OCI-LY1 (cell line): ENCODE measurements at regions not wholly inside any gene's neighbourhood (a gene's known extent, or its start where the extent isn't known, plus 50 kb on each side); places are given as distances from the start of the nearest gene placed in this dataset.

Experiments
- H2AFZ ChIP-seq: fragments of 200-600 bp; sonication (generic), shearing (Covaris generic); 2 replicates; pipeline ENCODE4 v1.6.0; 2014; ENCODE audit warnings: antibody characterized with exemption, mild to moderate bottlenecking, low read length
- H3F3A ChIP-seq: fragments of 200-600 bp; sonication (generic), shearing (Covaris generic); 2 replicates; pipeline ENCODE4 v1.6.0; 2014; ENCODE audit warnings: mild to moderate bottlenecking, antibody characterized with exemption, low read length, moderate library complexity; ENCODE audit not compliant: insufficient read depth
- H3K27ac ChIP-seq: fragments of 200-600 bp; sonication (generic); 2 replicates; pipeline ENCODE4 v1.5.1; 2014; ENCODE audit warnings: low read length, mixed run types, mild to moderate bottlenecking, low read depth; ENCODE audit not compliant: poor library complexity, severe bottlenecking
- H3K27me3 ChIP-seq: fragments of 200-600 bp; sonication (generic); 2 replicates; pipeline ENCODE4 v1.6.0; 2014; ENCODE audit warnings: antibody characterized with exemption, mild to moderate bottlenecking, low read length, moderate library complexity; ENCODE audit not compliant: insufficient read depth
- H3K36me3 ChIP-seq: fragments of 200-600 bp; sonication (generic); 2 replicates; pipeline ENCODE4 v1.6.1; 2014; ENCODE audit warnings: mild to moderate bottlenecking, antibody characterized with exemption, low read length, moderate library complexity, mixed read lengths; ENCODE audit not compliant: insufficient read depth
- H3K4me1 ChIP-seq: fragments of 200-600 bp; sonication (generic); 2 replicates; pipeline ENCODE4 v1.5.1; 2014; ENCODE audit warnings: mild to moderate bottlenecking, low read length, moderate library complexity; ENCODE audit not compliant: insufficient read depth, severe bottlenecking
- H3K4me2 ChIP-seq: fragments of 200-600 bp; sonication (generic), shearing (Covaris generic); 2 replicates; pipeline ENCODE4 v1.6.1; 2014; ENCODE audit warnings: low read length
- H3K4me3 ChIP-seq: fragments of 200-600 bp; sonication (generic); 2 replicates; pipeline ENCODE4 v1.5.1; 2014; ENCODE audit warnings: low read length, low read depth, mild to moderate bottlenecking, mixed read lengths; ENCODE audit not compliant: poor library complexity, severe bottlenecking
- H3K79me2 ChIP-seq: fragments of 200-600 bp; shearing (Covaris generic); 2 replicates; pipeline ENCODE4 v1.6.1; 2016; ENCODE audit warnings: mixed run types, low read length, mixed read lengths; ENCODE audit not compliant: insufficient read depth
- H3K9ac ChIP-seq: fragments of 200-600 bp; sonication (generic), shearing (Covaris generic); 2 replicates; pipeline ENCODE4 v1.6.1; 2014; ENCODE audit warnings: mild to moderate bottlenecking, low read length, mixed read lengths
- H3K9me2 ChIP-seq: fragments of 200-600 bp; sonication (generic), shearing (Covaris generic); 2 replicates; pipeline ENCODE4 v1.6.1; 2014; ENCODE audit warnings: low read depth, mild to moderate bottlenecking, low read length, mixed read lengths
- H3K9me3 ChIP-seq: fragments of 200-600 bp; shearing (Covaris generic); 2 replicates; pipeline ENCODE4 v1.6.1; 2014; ENCODE audit warnings: low read length, mixed read lengths
- H4K20me1 ChIP-seq: fragments of 200-600 bp; sonication (generic), shearing (Covaris generic); 2 replicates; pipeline ENCODE4 v1.6.0; 2016; ENCODE audit warnings: mild to moderate bottlenecking, low read length; ENCODE audit not compliant: insufficient read depth
- EZH2 ChIP-seq: fragments of 200-600 bp; sonication (generic), shearing (Covaris generic); IDR thresholded peaks from 2 replicates; pipeline ENCODE4 v1.8.0; 2017; ENCODE audit warnings: borderline replicate concordance, mixed run types, mild to moderate bottlenecking, antibody characterized with exemption, low read length, moderate library complexity, mixed read lengths
- TF ChIP-seq, protein P1 (sequence below): fragments of 200-600 bp; sonication (generic), shearing (Covaris generic); IDR thresholded peaks from 2 replicates; pipeline ENCODE4 v1.5.1; 2017; ENCODE audit warnings: mild to moderate bottlenecking, antibody characterized with exemption, low read length, moderate library complexity, mixed read lengths

DNA sequence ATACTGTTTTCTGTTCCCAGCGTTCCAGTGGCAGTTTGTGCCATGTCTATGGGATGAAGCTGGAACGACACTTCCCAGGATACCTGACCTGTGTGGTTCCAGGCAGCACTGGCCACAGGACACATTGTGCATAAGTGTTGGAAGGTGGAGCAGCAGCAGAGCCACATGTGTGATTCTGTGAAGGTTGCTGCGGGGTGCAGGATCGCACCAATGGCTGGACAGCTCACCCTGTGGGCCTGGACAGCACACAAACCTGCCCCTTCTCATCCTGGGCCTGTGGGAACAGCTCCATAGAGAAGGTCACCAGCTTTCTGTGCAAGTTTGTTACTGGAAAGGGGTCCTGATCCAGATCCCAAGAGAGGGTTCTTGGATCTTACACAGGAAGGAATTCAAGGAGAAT is 252.2 kb upstream of the RAB6C start:
- H3K36me3 ChIP-seq: no peaks in the 10 kb centered on the region

DNA sequence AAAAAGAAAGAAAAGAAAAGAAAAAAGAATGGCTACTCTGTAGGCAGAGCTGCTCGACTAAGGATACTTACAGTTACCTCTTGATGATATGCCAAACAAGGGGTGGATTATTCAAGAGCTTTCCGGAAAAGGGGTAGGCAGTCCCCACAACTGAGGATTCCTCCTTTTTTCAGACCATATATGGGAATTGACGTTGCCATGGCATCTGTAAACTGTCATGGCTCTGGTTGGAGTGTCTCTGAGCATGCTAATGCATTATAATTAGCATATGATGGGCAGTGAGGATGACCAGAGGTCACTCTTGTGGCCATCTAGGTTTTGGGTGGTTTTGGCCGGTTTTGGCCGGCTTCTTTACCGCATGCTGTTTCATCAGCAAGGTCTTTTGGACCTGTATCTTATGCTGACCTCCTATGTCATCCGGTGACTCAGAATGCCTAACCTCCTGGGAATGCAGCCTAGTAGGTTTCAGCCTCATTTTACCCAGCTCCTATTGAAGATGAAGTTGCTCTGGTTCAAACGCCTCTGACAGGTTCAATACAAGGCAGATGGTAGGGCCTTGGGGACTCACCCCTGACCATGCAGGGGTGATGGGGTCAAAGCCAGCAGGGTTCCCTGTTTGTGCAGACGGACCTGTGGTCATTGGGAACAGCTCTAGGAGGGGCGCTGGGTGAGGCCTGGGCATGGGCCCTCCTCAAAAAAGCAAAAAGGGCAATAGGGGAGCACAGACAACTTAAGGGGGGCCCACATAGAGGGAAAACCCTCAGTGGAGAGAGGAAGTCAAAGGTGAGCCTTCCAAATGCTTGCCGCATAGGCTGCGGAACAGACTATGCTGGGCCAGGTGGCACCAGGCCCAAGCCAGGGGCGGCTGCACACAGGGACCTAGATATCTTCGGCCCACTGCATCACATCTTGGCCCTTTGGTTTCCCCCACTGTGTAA is 251.2 kb upstream of the RAB6C start:
- Histone ChIP-seq H3K4me3 (no peak overlapping the region), H3K4me1 (no peaks in the 10 kb centered on the region), H3K27me3 (no peaks in the 10 kb centered on the region), H3K27ac (no peak overlapping the region), H3K36me3 (no peaks in the 10 kb centered on the region), H2AFZ (no peak overlapping the region), H3F3A (no peaks in the 10 kb centered on the region), H3K79me2 (no peaks in the 10 kb centered on the region), H3K9ac (no peak overlapping the region), H3K4me2 (no peak overlapping the region), H3K9me3 (no peaks in the 10 kb centered on the region), H3K9me2 (no peaks in the 10 kb centered on the region), H4K20me1 (no peaks in the 10 kb centered on the region)
- TF ChIP-seq EZH2: no peak
- TF ChIP-seq, protein P1, sequence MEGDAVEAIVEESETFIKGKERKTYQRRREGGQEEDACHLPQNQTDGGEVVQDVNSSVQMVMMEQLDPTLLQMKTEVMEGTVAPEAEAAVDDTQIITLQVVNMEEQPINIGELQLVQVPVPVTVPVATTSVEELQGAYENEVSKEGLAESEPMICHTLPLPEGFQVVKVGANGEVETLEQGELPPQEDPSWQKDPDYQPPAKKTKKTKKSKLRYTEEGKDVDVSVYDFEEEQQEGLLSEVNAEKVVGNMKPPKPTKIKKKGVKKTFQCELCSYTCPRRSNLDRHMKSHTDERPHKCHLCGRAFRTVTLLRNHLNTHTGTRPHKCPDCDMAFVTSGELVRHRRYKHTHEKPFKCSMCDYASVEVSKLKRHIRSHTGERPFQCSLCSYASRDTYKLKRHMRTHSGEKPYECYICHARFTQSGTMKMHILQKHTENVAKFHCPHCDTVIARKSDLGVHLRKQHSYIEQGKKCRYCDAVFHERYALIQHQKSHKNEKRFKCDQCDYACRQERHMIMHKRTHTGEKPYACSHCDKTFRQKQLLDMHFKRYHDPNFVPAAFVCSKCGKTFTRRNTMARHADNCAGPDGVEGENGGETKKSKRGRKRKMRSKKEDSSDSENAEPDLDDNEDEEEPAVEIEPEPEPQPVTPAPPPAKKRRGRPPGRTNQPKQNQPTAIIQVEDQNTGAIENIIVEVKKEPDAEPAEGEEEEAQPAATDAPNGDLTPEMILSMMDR: no peak

More for the DNA sequence above, 252.2 kb upstream of the RAB6C start:
- Histone ChIP-seq H3K27me3 (no peaks in the 10 kb centered on the region), H3K9me2 (no peaks in the 10 kb centered on the region), H3K9ac (no peak overlapping the region), H3K4me3 (no peak overlapping the region), H3K27ac (no peak overlapping the region), H3K9me3 (no peaks in the 10 kb centered on the region), H3K4me2 (no peak overlapping the region), H3K79me2 (no peaks in the 10 kb centered on the region), H2AFZ (no peak overlapping the region), H3K4me1 (no peaks in the 10 kb centered on the region), H4K20me1 (no peaks in the 10 kb centered on the region), H3F3A (no peaks in the 10 kb centered on the region)
- TF ChIP-seq EZH2: no peak
- TF ChIP-seq, protein P1: no peak

DNA sequence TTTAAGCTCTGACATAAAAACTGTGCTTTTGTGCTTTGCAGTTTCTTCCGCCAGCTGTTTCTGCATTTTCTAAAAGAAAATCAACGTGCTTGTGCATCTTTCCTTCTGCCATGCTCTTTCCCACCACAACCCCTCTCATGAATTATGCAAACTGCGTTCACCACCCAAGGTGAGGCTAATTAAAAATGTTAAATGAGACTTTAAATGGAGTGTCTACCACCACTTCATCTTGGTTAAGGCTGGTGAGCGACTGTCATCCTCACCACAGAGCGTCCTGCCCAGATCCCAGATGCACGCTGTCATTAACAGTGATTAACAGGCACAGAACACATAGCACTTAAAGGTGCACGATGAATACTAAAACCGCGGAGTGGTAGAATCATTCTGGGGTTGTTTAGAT is 250.5 kb upstream of the RAB6C start:
- Histone ChIP-seq H3K4me3 (no peak overlapping the region), H3K36me3 (no peaks in the 10 kb centered on the region), H3K9me3 (no peaks in the 10 kb centered on the region), H3K27ac (no peak overlapping the region), H3K4me2 (no peak overlapping the region), H3K9ac (no peak overlapping the region), H3F3A (no peaks in the 10 kb centered on the region), H3K4me1 (no peaks in the 10 kb centered on the region), H4K20me1 (no peaks in the 10 kb centered on the region), H2AFZ (no peak overlapping the region), H3K27me3 (no peaks in the 10 kb centered on the region), H3K79me2 (no peaks in the 10 kb centered on the region), H3K9me2 (no peaks in the 10 kb centered on the region)
- no peak for TF ChIP-seq EZH2
- TF ChIP-seq, protein P1: no peak
